ENCODE measurements at regions not wholly inside any gene's neighbourhood (a gene's known extent, or its start where the extent isn't known, plus 50 kb on each side); places are given as distances from the start of the nearest gene placed in this dataset.

GRCh38 chr2:176729706-176730569, 460.7 kb downstream of the MTX2 start:
- intact Hi-C loops (cut with micrococcal nuclease; ENCODE audit: unreplicated experiment): no loop called here
- CTCF ChIA-PET: no interaction called here
- TF ChIP-seq, protein P1, sequence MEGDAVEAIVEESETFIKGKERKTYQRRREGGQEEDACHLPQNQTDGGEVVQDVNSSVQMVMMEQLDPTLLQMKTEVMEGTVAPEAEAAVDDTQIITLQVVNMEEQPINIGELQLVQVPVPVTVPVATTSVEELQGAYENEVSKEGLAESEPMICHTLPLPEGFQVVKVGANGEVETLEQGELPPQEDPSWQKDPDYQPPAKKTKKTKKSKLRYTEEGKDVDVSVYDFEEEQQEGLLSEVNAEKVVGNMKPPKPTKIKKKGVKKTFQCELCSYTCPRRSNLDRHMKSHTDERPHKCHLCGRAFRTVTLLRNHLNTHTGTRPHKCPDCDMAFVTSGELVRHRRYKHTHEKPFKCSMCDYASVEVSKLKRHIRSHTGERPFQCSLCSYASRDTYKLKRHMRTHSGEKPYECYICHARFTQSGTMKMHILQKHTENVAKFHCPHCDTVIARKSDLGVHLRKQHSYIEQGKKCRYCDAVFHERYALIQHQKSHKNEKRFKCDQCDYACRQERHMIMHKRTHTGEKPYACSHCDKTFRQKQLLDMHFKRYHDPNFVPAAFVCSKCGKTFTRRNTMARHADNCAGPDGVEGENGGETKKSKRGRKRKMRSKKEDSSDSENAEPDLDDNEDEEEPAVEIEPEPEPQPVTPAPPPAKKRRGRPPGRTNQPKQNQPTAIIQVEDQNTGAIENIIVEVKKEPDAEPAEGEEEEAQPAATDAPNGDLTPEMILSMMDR (IDR thresholded peaks at IDR 0.05; ENCODE audit: unreplicated experiment): no peak
- no peaks in the 10 kb centered on the region for H3K9me3 Mint-ChIP-seq (ENCODE audit: low read depth, unreplicated experiment)
- H3K4me1 Mint-ChIP-seq (ENCODE audit: low read depth, unreplicated experiment): no peaks in the 10 kb centered on the region
- peak; percentile 40 for DNase-seq
- no peaks in the 10 kb centered on the region for H3K36me3 Mint-ChIP-seq (ENCODE audit: insufficient read depth, unreplicated experiment)
- H3K27me3 Mint-ChIP-seq (ENCODE audit: unreplicated experiment): peaks cover 4% of the 10 kb centered on the region
- no TSS peak for BruUV-seq (replicated peaks)
- H3K27ac Mint-ChIP-seq (ENCODE audit: unreplicated experiment): no peak overlapping the region
- no peak overlapping the region for H3K4me3 Mint-ChIP-seq (ENCODE audit: low read depth, unreplicated experiment)

- no TSS peak for BruUV-seq (replicated peaks)
- CTCF ChIA-PET: no interaction called here
- no peaks in the 10 kb centered on the region for H3K9me3 Mint-ChIP-seq (ENCODE audit: low read depth, unreplicated experiment)
- TF ChIP-seq, protein P1 (IDR thresholded peaks at IDR 0.05; ENCODE audit: unreplicated experiment): no peak
- intact Hi-C loops (cut with micrococcal nuclease; ENCODE audit: unreplicated experiment): no loop called here
- no peaks in the 10 kb centered on the region for H3K4me1 Mint-ChIP-seq (ENCODE audit: low read depth, unreplicated experiment)
- no peak overlapping the region for H3K4me3 Mint-ChIP-seq (ENCODE audit: low read depth, unreplicated experiment)
- H3K27me3 Mint-ChIP-seq (ENCODE audit: unreplicated experiment): no peaks in the 10 kb centered on the region
- DNase-seq: no peak
- H3K36me3 Mint-ChIP-seq (ENCODE audit: insufficient read depth, unreplicated experiment): no peaks in the 10 kb centered on the region
- no peak overlapping the region for H3K27ac Mint-ChIP-seq (ENCODE audit: unreplicated experiment)
Observed at GRCh38 chr2:176732780-176733179, 463.5 kb downstream of the MTX2 start.

DNA sequence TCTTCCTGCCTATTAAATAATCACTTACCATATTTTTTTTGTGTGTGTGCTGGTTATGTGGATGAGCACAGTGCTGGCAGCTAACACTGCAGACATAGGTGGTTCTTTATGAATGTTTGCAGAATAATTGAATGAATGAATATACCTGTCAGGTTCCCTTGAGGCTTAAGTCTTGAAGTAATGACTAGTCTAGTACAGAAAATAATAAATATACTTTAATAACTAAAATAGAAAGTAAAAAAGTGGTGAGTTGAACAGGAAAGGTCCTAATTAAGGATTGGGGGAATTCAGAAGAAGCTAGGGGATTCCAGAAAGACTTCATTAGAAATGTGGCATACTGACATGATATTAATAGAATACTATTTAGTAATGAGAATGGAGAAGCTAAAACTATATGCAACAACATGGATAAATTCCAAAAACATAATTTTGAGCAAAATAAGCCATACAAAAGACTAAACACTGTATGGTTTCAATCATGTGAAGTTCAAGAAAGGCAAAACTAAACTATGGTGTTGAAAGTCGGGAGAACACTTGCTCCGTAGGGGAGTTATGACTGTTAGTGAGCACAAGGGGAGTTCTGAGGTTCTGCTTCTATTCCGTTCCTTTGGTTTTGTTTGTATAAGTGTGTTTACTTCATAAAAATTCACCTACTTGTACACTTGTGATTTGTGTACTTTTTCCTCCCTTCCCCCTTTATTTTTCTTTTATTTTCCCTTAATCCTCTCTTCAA, 464.6 kb downstream of the MTX2 start:
- no peaks in the 10 kb centered on the region for H3K4me1 Mint-ChIP-seq (ENCODE audit: low read depth, unreplicated experiment)

DNA sequence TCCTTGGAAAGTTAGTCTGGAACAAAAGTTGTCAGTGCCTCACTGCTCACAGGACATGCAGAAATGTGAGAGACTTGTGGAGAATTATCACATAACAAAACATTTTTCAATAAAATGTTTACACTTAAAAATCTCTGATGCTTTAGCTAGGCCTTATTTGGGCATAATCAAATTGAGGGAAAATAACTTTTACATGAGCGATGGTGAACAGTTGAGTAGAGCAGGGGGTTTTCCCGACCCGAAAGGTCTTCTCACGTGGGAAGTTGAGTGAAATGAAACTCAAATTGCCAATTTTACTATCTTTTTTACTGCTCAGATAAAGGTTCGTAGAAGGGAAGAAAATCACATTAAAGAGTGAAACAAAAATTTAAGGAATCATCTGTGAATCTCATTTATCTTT, 465.6 kb downstream of the MTX2 start:
- CTCF ChIA-PET: no interaction called here
- no peaks in the 10 kb centered on the region for H3K9me3 Mint-ChIP-seq (ENCODE audit: low read depth, unreplicated experiment)
- H3K27ac Mint-ChIP-seq (ENCODE audit: unreplicated experiment): no peak overlapping the region
- TF ChIP-seq, protein P1 (IDR thresholded peaks at IDR 0.05; ENCODE audit: unreplicated experiment): no peak
- no peaks in the 10 kb centered on the region for H3K36me3 Mint-ChIP-seq (ENCODE audit: insufficient read depth, unreplicated experiment)
- H3K27me3 Mint-ChIP-seq (ENCODE audit: unreplicated experiment): peaks cover 20% of the 10 kb centered on the region
- DNase-seq: no peak
- H3K4me3 Mint-ChIP-seq (ENCODE audit: low read depth, unreplicated experiment): no peak overlapping the region
- BruUV-seq (replicated peaks): no TSS peak
- no peaks in the 10 kb centered on the region for H3K4me1 Mint-ChIP-seq (ENCODE audit: low read depth, unreplicated experiment)
- intact Hi-C loops (cut with micrococcal nuclease; ENCODE audit: unreplicated experiment): no loop called here

More for the DNA sequence above, 464.6 kb downstream of the MTX2 start:
- intact Hi-C loops (cut with micrococcal nuclease; ENCODE audit: unreplicated experiment): no loop called here
- H3K9me3 Mint-ChIP-seq (ENCODE audit: low read depth, unreplicated experiment): no peaks in the 10 kb centered on the region
- peaks cover 10% of the 10 kb centered on the region for H3K27me3 Mint-ChIP-seq (ENCODE audit: unreplicated experiment)
- no peak overlapping the region for H3K4me3 Mint-ChIP-seq (ENCODE audit: low read depth, unreplicated experiment)
- no peaks in the 10 kb centered on the region for H3K36me3 Mint-ChIP-seq (ENCODE audit: insufficient read depth, unreplicated experiment)
- no peak overlapping the region for H3K27ac Mint-ChIP-seq (ENCODE audit: unreplicated experiment)
- no peak for DNase-seq
- TF ChIP-seq, protein P1 (IDR thresholded peaks at IDR 0.05; ENCODE audit: unreplicated experiment): no peak
- no TSS peak for BruUV-seq (replicated peaks)
- CTCF ChIA-PET: no interaction called here

All from Calu3 (cell line).